ENCODE measurements at regions not wholly inside any gene's neighbourhood (a gene's known extent, or its start where the extent isn't known, plus 50 kb on each side); places are given as distances from the start of the nearest gene placed in this dataset.

- TF ChIP-seq CTCF (IDR thresholded peaks at IDR 0.05), result no peak
- TF ChIP-seq POLR2A (IDR thresholded peaks at IDR 0.05), result no peak
Observed at GRCh38 chr20:10976051-10976450, 302.3 kb upstream of the JAG1 start.
